ENCODE measurements at regions not wholly inside any gene's neighbourhood (a gene's known extent, or its start where the extent isn't known, plus 50 kb on each side); places are given as distances from the start of the nearest gene placed in this dataset.

DNA sequence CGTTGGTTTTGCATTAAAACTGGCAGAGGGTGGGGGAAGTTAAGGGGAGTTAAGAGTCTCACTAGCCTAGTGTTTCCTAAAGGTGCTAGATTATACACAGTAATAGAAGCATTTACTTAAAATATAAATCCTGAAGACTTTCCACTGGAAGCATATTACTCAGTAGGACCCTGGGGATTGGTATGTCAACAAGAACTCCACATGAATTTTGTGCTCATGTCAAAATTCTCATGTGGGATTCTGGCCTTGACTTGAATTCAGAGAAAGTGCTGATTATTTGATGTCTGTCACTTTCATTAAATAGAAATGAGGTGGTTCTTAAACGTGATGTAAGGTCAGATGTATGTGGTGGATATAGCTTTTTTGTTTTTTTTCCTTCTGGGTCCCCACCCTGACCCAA is 997.2 kb downstream of the TUSC7 start:
- TF ChIP-seq, protein P1, sequence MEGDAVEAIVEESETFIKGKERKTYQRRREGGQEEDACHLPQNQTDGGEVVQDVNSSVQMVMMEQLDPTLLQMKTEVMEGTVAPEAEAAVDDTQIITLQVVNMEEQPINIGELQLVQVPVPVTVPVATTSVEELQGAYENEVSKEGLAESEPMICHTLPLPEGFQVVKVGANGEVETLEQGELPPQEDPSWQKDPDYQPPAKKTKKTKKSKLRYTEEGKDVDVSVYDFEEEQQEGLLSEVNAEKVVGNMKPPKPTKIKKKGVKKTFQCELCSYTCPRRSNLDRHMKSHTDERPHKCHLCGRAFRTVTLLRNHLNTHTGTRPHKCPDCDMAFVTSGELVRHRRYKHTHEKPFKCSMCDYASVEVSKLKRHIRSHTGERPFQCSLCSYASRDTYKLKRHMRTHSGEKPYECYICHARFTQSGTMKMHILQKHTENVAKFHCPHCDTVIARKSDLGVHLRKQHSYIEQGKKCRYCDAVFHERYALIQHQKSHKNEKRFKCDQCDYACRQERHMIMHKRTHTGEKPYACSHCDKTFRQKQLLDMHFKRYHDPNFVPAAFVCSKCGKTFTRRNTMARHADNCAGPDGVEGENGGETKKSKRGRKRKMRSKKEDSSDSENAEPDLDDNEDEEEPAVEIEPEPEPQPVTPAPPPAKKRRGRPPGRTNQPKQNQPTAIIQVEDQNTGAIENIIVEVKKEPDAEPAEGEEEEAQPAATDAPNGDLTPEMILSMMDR (IDR thresholded peaks at IDR 0.05; ENCODE audit: low read depth, low read length) = no peak
- TF ChIP-seq, protein P2, sequence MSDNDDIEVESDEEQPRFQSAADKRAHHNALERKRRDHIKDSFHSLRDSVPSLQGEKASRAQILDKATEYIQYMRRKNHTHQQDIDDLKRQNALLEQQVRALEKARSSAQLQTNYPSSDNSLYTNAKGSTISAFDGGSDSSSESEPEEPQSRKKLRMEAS (IDR thresholded peaks at IDR 0.05; ENCODE audit: low read depth, low read length) = no peak
- TF ChIP-seq MYC (IDR thresholded peaks at IDR 0.05; ENCODE audit: low read depth, low read length) (no peak), POLR2A (IDR thresholded peaks at IDR 0.05; ENCODE audit: extremely low read depth, insufficient read length) (no peak)
- no peak for DNase-seq (ENCODE audit: low read depth)
- H3K4me3 ChIP-seq (ENCODE audit: low read depth, low read length) = no peak overlapping the region

DNA sequence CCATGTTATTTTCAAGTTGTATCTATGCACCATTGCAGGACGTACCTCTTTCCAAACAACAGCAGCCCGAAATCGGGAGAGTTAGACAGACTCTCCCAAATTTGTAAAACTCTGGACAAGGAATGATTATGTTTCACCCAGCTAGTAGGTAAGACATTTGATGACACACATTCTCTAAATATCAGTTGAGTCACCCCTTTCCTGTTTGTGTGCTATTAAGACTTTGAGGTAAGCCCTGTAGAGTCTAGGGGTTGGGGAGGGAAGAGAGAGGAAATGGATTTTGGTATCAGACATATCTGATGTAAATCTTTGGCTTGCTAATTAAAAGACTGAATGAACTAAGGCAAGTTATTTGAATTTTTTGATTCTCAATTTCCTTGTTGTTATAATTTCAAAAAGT is 999.0 kb downstream of the TUSC7 start:
- TF ChIP-seq, protein P2 (IDR thresholded peaks at IDR 0.05; ENCODE audit: low read depth, low read length) = no peak
- TF ChIP-seq, protein P1 (IDR thresholded peaks at IDR 0.05; ENCODE audit: low read depth, low read length) = no peak
- TF ChIP-seq POLR2A (IDR thresholded peaks at IDR 0.05; ENCODE audit: extremely low read depth, insufficient read length) (no peak), MYC (IDR thresholded peaks at IDR 0.05; ENCODE audit: low read depth, low read length) (no peak)
- DNase-seq (ENCODE audit: low read depth) = no peak
- H3K4me3 ChIP-seq (ENCODE audit: low read depth, low read length) = no peak overlapping the region

DNA sequence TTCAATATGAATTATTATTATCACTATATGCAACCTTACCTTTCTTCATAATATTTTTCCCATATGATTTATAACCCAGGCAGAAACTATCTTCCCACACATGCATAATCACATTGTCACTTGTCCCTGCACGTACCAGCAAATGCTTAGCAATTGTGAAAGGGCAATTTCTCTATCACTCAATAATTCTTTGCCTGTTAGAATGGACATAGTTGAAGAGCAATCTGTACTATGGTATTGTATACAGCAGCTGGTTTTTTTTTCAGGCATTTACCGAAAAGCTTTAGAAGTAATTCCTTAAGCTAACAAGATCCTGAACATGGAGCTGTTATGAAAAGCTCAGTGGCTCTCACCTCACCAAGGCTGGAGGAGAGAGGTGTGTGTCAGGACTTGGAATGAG is 999.5 kb downstream of the TUSC7 start:
- no peak for TF ChIP-seq MYC (IDR thresholded peaks at IDR 0.05; ENCODE audit: low read depth, low read length)
- no peak for TF ChIP-seq POLR2A (IDR thresholded peaks at IDR 0.05; ENCODE audit: extremely low read depth, insufficient read length)
- TF ChIP-seq, protein P1 (IDR thresholded peaks at IDR 0.05; ENCODE audit: low read depth, low read length) = no peak
- TF ChIP-seq, protein P2 (IDR thresholded peaks at IDR 0.05; ENCODE audit: low read depth, low read length) = no peak
- DNase-seq (ENCODE audit: low read depth) = no peak
- H3K4me3 ChIP-seq (ENCODE audit: low read depth, low read length) = no peak overlapping the region

DNA sequence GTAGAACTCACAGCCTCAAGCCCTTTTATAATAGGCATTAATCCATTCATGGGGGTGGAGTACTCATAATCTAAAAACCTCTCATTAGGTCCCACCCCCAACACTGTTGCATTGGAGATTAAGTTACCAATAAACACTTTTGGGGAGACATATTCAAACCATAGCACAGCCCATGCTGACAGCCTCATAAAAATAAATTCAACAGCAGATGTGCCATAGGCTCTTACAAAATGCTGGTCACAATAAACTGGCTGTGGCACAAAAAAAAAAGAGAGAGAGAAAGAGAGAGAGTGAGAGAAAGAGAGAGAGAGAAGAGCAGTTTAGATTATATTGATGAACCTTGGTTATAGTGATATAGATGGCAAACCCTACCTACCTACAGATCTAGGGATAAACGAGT is 1000.9 kb downstream of the TUSC7 start:
- no peak overlapping the region for H3K4me3 ChIP-seq (ENCODE audit: low read depth, low read length)
- no peak for DNase-seq (ENCODE audit: low read depth)
- TF ChIP-seq POLR2A (IDR thresholded peaks at IDR 0.05; ENCODE audit: extremely low read depth, insufficient read length) = no peak
- TF ChIP-seq, protein P2 (IDR thresholded peaks at IDR 0.05; ENCODE audit: low read depth, low read length) = no peak
- TF ChIP-seq, protein P1 (IDR thresholded peaks at IDR 0.05; ENCODE audit: low read depth, low read length) = no peak
- TF ChIP-seq MYC (IDR thresholded peaks at IDR 0.05; ENCODE audit: low read depth, low read length) = no peak

DNA sequence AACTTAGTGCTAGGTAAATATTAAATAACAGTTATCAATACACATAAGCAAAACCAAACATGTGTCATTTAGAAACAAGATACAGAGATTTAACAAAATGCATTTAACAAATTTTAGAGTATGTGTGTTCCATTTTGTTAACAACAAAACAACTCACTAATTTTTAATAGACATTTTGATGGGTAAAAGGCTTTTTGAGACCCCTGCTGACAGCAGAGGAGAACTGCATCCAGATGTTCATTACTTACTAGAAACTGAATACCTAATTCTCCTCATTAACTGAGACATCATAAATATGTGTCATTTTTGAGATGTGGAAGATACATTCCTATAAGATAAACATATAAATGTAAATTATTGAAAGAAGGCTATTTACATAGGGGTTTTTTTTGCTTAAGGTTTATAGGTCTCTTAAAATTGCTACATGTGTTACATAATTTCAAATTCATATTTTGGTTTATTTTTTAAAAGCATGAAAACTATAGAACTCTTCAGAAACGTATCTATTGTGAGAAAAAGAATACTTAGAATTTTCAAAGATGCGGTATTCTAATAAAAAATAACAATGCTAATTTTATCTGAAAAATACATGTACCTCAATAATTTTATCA is 1009.8 kb downstream of the TUSC7 start:
- no peak overlapping the region for H3K4me3 ChIP-seq (ENCODE audit: low read depth, low read length)
- DNase-seq (ENCODE audit: low read depth) = peak; percentile 15
- TF ChIP-seq, protein P1 (IDR thresholded peaks at IDR 0.05; ENCODE audit: low read depth, low read length) = peak; percentile 53
- TF ChIP-seq MYC (IDR thresholded peaks at IDR 0.05; ENCODE audit: low read depth, low read length) = no peak

DNA sequence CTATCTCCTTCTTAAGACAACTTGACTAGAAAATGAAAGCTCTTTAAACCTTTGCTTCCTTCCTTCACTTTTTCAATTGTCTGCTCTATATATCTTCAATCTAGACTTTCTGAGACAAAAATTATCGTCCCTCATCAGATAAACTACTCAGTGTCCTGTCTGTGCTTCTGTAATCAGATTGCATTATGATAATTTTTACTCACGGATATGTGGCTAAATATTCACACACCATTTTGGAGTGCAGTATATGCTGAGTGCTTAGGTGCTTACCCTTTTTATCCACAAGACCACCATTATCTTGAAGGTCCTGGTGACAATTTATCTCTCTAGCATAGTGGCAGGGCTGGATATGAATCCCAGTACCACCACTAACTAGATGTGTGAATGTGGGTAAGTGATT is 1012.3 kb downstream of the TUSC7 start:
- TF ChIP-seq MYC (IDR thresholded peaks at IDR 0.05; ENCODE audit: low read depth, low read length) (no peak), POLR2A (IDR thresholded peaks at IDR 0.05; ENCODE audit: extremely low read depth, insufficient read length) (no peak)
- TF ChIP-seq, protein P2 (IDR thresholded peaks at IDR 0.05; ENCODE audit: low read depth, low read length) = no peak
- TF ChIP-seq, protein P1 (IDR thresholded peaks at IDR 0.05; ENCODE audit: low read depth, low read length) = no peak
- DNase-seq (ENCODE audit: low read depth) = no peak

More for the DNA sequence above, 1012.3 kb downstream of the TUSC7 start:
- no peak overlapping the region for H3K4me3 ChIP-seq (ENCODE audit: low read depth, low read length)
